ENCODE measurements at regions not wholly inside any gene's neighbourhood (a gene's known extent, or its start where the extent isn't known, plus 50 kb on each side); places are given as distances from the start of the nearest gene placed in this dataset.

GRCh38 chr18:50444539-50444938 is 69.7 kb downstream of the SKA1 start:
- no peak for ATAC-seq

DNA sequence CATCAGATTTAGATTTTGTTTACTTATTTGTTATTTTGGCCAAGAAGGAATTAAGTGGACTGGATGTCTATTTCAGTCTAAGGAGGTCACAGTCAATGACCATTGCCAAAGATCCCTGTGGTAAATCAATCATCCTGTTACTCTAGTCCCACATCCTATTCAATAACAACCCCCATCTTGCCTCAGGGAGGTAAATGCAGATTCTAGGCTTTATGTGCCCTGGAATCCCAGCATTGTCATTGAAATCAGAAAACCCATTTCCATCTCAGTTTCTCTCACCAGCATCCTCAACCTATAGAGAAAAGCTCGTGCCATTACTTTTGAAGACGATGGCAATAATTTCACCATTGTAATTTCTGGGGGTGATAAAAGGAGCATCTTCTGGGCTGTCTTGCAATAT is 71.8 kb downstream of the SKA1 start:
- ATAC-seq, result no peak

DNA sequence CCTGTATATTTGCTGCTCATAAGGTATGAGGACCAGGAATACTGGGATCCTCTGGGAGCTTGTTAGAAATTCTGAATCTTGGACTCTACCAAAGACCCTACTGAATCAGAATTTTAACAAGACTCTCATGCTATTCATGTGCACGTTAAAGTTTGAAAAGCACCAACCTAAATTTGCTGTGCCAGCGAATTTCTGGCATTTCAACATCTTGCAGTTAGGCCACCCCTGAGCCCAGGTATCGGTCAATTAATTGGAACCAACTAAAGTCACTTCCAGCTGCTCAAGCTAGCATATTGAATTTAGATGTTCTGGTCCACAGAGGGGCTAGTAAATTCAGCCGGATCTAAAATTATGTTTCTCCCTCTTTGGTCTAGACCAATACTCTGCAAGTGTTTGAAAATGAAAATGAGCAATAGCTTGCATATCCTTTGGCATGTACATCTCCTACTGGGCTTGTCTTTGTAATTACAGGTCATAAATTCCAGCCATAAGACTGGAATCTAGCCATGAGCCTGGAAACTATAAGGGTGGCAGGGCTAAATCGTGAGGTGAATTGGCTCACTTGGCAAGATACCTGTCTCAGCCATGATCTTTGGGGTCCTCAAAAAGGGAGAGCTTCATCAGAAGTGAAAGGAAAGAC is 72.4 kb downstream of the SKA1 start:
- no peak for ATAC-seq

DNA sequence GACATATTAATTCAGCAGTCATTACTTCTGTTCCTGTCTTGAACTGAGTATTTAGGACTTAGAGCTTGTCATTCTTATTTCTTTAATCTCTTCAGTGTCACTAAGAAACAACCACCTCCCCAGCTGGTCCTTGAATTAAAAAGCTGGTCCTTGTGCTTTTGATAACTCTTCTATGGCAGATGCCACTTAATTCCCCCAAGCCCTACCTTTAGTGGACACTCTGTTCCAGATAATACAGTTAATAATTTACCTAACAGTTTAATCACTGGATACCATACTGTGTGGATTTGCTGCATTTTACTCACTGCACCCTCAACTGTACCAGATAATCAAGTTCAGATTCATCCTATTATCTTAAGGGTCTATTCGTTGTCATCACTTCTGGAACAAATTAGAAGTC is 73.1 kb downstream of the SKA1 start:
- ATAC-seq, result no peak

- no peak for ATAC-seq
These were observed 76.4 kb downstream of the SKA1 start for GRCh38 chr18:50451100-50451842.

GRCh38 chr18:50453014-50453680 is 78.3 kb downstream of the SKA1 start:
- ATAC-seq, result peak; percentile 83

GRCh38 chr18:50453732-50454131 is 78.9 kb downstream of the SKA1 start:
- no peak for ATAC-seq

DNA sequence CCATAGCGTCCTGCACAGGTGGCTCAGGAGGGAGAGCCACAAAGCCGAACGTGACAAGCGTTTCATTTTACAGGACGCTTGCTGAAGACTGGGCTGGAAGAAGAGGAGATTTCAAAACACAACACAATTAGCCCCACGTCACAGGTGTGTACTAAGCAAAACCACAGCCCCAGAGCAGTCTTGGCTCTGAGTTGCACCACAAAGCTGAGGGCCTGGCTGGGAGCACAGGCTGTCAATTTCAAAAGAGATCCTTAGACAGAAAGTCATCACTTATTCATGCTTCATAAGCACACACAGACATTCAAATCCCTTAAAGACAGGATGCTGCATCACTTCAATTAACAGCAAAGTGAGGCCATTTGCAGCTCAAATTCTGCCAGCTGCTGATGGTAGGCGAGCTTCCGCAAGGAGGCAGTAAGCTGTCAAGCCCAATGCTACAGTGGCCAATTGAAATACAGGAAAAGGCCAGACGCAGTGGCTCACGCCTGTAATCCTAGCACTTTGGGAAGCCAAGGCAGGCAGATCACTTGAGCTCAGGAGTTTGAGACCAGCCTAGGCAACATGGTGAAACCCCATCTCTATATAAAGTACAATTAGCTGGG is 79.6 kb downstream of the SKA1 start:
- ATAC-seq, result peak; percentile 82

DNA sequence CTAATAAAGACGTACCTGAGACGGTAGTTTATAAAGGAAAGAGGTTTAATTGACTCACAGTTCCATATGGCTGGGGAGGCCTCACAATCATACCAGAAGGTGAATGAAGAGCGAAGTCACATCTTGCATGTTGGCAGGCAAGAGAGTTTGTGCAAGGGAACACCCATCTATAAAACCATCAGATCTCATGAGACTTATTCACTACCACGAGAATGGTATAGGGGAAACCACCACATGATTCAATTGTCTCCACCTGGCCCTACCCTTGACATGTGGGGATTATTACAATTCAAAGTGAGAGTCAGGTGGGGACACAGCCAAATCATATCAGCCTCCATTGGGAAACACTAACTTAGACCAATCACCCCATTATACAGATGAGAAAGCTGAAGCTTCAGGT is 81.4 kb downstream of the SKA1 start:
- ATAC-seq, result no peak

- ATAC-seq, result no peak
These were observed 82.8 kb downstream of the SKA1 start for GRCh38 chr18:50457639-50458038.

GRCh38 chr18:50458366-50458765 is 83.5 kb downstream of the SKA1 start:
- no peak for ATAC-seq

DNA sequence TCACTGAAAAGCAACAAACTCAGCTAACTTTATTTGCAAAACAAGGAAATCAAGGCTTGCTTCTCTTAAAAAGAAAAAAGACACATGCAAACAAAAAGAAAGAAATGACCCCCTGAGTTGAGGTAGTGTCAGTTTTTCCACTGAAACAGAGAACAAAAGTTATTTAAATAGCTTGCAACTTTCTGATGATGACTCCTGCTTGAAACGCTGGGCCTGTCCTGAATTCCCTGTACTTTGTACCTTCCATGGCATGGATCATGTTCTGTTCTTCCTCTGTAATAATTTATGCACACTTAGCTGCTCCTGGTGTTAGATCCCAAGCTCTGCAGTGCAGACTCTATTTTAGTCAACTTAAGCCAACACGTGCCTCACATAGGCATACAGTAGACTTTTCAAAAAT is 84.0 kb downstream of the SKA1 start:
- no peak for ATAC-seq

GRCh38 chr18:50460062-50460461 is 85.2 kb downstream of the SKA1 start:
- ATAC-seq, result no peak

DNA sequence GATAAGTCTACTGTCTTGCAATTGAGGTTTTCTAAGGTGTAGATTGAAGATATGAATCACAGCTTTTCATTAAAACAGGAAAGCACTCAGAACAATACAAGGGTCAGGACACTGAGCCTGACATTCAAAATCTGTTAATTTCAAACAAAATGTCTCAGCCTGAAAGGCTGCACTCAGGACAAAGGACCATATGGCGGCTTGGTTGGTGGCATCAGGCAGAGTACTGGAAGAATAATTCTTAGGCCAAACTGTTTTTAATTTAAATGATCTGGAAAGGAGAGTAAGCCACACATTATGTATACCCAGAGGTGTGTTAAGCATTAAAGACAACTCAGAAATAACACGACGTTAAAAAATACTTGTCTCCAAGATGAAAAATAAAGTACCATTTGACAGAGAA is 85.9 kb downstream of the SKA1 start:
- ATAC-seq, result no peak

- ATAC-seq, result no peak
These were observed 86.4 kb downstream of the SKA1 start for GRCh38 chr18:50461251-50461650.

GRCh38 chr18:50465211-50466153 is 90.6 kb downstream of the SKA1 start:
- ATAC-seq, result no peak

DNA sequence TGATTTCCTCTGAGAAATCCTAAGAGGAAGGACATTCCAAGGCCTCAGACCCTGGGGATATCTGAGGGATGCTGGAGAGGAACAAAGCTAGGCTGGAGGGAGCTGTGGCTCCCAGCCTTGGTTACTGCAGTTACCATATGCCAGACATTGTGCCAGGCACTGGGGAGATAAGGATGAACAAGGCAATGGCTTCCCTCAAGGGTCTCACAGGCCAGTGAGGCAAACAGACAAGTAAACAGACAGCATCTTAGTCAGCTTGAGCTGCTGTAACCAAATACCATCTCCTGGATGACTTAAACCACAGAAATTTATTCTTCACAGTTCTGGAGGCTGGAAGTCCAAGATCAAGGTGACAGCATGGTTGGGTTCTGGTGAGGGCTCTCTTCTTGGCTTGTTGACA is 91.8 kb downstream of the SKA1 start:
- ATAC-seq, result no peak

GRCh38 chr18:50468807-50469206 is 91.1 kb upstream of the MAPK4 start:
- ATAC-seq, result no peak

GRCh38 chr18:50469380-50469781 is 90.5 kb upstream of the MAPK4 start:
- no peak for ATAC-seq

DNA sequence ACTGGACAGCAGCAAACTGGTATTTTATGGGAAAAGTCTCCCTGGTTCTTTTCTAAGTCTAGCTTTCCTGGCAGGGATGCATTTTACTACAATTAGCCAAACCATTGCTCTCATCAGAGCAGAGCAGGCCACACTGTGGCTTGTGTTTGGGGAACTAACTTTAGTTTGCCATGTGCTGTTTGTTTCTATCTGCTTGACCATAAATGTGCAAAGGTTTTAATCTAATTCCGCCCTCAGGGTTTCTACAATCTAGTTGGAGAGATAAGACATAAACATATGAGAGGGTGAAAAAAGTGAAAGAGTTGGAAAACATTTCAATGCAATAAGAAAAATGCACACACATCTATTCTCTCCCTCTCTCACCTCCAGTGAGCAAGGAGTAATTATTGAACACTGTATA is 86.9 kb upstream of the MAPK4 start:
- ATAC-seq, result no peak

DNA sequence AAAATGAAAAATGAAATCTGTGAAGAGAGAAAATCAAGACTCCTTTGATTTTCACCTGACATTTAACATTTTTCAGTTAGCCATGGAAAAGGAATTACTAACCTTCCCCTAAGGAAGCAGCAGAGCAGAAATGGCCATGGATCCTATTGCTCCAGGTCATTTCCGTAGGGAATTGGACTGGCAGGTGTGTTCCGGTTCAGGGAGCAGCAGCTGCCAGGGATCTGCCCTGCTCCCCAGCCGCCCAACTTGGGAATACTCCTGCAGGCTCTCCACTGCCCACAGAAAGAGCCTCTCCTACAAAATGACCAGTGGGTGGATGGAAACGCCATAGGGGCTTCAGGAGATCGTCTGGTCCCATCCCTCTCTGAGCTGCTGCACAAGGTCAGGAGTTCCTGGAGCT is 86.0 kb upstream of the MAPK4 start:
- no peak for ATAC-seq

DNA sequence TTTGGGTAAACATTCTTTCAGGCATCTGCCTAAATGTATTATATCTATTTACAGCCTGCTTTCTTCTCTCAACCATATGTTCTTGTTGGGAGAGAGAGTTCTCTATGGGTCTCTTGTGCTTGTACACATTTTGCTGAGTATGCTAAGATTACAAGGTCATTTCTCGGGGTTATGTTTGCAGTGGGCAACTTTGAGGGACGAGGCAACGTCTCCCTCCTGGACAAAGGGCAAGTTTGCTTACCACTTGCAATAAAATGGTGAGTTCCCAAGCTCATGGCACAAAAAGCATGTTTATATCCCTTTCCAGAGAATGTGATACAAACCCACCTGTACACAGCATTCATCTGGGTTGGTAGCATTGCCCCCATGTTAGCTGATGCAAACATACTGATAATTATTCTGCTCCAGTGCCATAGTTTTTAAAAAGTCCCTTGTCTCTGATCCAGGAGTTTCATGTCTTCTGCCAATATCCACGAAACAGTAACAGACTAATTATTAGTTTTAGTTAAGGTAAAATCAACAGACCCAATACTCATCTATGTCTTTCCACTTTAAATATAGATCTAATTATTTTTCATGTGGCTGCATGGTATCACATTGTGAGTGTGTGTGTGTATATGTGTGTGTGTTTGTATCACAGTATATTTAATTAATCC is 84.2 kb upstream of the MAPK4 start:
- ATAC-seq, result no peak
